DND-41 (cell line): ENCODE measurements at regions not wholly inside any gene's neighbourhood (a gene's known extent, or its start where the extent isn't known, plus 50 kb on each side); places are given as distances from the start of the nearest gene placed in this dataset.

ENCODE experiments used
- ATAC-seq: fragments of 200-7000 bp; cut with Tn5 transposase; 3 replicates; pipeline ENCODE4 v1.9.1; 2021; ENCODE audit warnings: low read depth; ENCODE audit not compliant: insufficient read depth
- DNase-seq: peaks from one replicate; pipeline ENCODE4 v3.0.0-alpha.2; 2020
- H2AFZ ChIP-seq: 2 replicates; pipeline ENCODE4 v1.6.0; 2012; ENCODE audit warnings: low read depth, low read length
- H3K27ac ChIP-seq: 2 replicates; pipeline ENCODE4 v1.5.1; 2012; ENCODE audit warnings: low read length, inconsistent platforms
- H3K27me3 ChIP-seq: fragments of 200-600 bp; sonication (generic); 2 replicates; pipeline ENCODE4 v1.6.0; 2012; ENCODE audit warnings: low read length, mild to moderate bottlenecking, inconsistent platforms; ENCODE audit not compliant: insufficient read depth, poor library complexity
- H3K36me3 ChIP-seq: 2 replicates; pipeline ENCODE4 v1.5.1; 2012; ENCODE audit warnings: low read length, inconsistent platforms; ENCODE audit not compliant: insufficient read depth
- H3K4me1 ChIP-seq: 2 replicates; pipeline ENCODE4 v1.5.1; 2012; ENCODE audit warnings: mild to moderate bottlenecking, low read length; ENCODE audit not compliant: insufficient read depth
- H3K4me2 ChIP-seq: 2 replicates; pipeline ENCODE4 v1.6.0; 2012; ENCODE audit warnings: mild to moderate bottlenecking, moderate library complexity, low read length, inconsistent platforms; ENCODE audit not compliant: insufficient read depth
- H3K4me3 ChIP-seq, 2 experiments: fragments of 200-600 bp in 1 of 2; shearing (Covaris generic) in 1 of 2; 2 replicates each; pipeline ENCODE4 v1.5.1; 2012 to 2016; ENCODE audit warnings: inconsistent platforms in 2 of 2, low read length in 2 of 2, mild to moderate bottlenecking in 2 of 2, low read depth in 1 of 2, moderate library complexity in 1 of 2
- H3K79me2 ChIP-seq: 2 replicates; pipeline ENCODE4 v1.6.0; 2012; ENCODE audit warnings: low read length, inconsistent platforms; ENCODE audit not compliant: insufficient read depth
- H3K9ac ChIP-seq: 2 replicates; pipeline ENCODE4 v1.6.0; 2012; ENCODE audit warnings: low read depth, mild to moderate bottlenecking, inconsistent platforms, low read length, moderate library complexity
- H3K9me3 ChIP-seq: 2 replicates; pipeline ENCODE4 v1.5.1; 2012; ENCODE audit warnings: low read length, moderate library complexity, mild to moderate bottlenecking, inconsistent platforms; ENCODE audit not compliant: insufficient read depth, severe bottlenecking
- H4K20me1 ChIP-seq: 2 replicates; pipeline ENCODE4 v1.6.0; 2012; ENCODE audit warnings: low read length; ENCODE audit not compliant: insufficient read depth
- EZH2 ChIP-seq: IDR thresholded peaks from 3 replicates; pipeline ENCODE4 v1.6.1; 2012; ENCODE audit warnings: borderline replicate concordance, low read depth, mild to moderate bottlenecking, moderate library complexity, low read length, inconsistent platforms; ENCODE audit not compliant: severe bottlenecking
- TF ChIP-seq, protein P1 (sequence below): IDR thresholded peaks from 2 replicates; pipeline ENCODE4 v1.5.1; 2012; ENCODE audit warnings: borderline replicate concordance, low read length, moderate library complexity, mild to moderate bottlenecking; ENCODE audit not compliant: poor library complexity, severe bottlenecking; ENCODE audit errors: extremely low read depth

DNA sequence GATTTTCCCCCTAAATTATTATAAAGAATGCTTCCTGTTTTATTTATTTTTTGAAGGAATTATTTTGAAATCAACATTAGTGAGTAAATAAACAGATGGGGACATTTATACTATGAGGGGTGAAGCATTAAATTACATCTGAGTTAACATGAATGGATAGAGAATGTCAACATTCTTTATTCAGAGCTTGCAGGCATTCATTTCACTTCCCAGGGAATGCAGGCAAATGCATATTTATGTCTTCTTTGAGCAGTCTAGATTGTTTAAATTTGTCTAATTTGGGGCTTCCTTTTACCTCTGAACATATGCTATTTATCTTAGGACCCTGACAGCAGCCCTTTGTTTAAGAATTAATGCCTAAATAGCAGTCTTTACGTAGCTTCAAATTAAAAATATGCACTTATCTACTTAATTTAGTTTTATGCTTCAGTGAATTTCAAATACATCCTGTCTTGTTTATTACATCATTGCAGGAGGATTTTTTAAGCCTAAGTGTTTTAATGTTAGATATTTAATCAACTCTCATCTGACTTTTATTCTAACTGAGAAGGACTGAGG lies 630.5 kb upstream of the LMCD1 start:
- ATAC-seq (no peak), DNase-seq (no peak)
- H2AFZ ChIP-seq, result no peak overlapping the region
- no peaks in the 10 kb centered on the region for H3K27me3 ChIP-seq
- H3K4me2 ChIP-seq, result no peak overlapping the region
- no peaks in the 10 kb centered on the region for H3K9me3 ChIP-seq
- H3K27ac ChIP-seq, result no peak overlapping the region
- no peak overlapping the region for H3K4me3 ChIP-seq
- H3K4me1 ChIP-seq, result no peaks in the 10 kb centered on the region
- no peak overlapping the region for H3K9ac ChIP-seq
- no peak for TF ChIP-seq EZH2
- TF ChIP-seq, protein P1, sequence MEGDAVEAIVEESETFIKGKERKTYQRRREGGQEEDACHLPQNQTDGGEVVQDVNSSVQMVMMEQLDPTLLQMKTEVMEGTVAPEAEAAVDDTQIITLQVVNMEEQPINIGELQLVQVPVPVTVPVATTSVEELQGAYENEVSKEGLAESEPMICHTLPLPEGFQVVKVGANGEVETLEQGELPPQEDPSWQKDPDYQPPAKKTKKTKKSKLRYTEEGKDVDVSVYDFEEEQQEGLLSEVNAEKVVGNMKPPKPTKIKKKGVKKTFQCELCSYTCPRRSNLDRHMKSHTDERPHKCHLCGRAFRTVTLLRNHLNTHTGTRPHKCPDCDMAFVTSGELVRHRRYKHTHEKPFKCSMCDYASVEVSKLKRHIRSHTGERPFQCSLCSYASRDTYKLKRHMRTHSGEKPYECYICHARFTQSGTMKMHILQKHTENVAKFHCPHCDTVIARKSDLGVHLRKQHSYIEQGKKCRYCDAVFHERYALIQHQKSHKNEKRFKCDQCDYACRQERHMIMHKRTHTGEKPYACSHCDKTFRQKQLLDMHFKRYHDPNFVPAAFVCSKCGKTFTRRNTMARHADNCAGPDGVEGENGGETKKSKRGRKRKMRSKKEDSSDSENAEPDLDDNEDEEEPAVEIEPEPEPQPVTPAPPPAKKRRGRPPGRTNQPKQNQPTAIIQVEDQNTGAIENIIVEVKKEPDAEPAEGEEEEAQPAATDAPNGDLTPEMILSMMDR, result no peak
- H4K20me1 ChIP-seq, result no peaks in the 10 kb centered on the region
- H3K79me2 ChIP-seq, result no peaks in the 10 kb centered on the region
- no peaks in the 10 kb centered on the region for H3K36me3 ChIP-seq

GRCh38 chr3:7874116-7874515 lies 627.5 kb upstream of the LMCD1 start:
- ATAC-seq (no peak), DNase-seq (no peak)
- Histone ChIP-seq H3K4me2 (no peak overlapping the region), H3K27me3 (no peaks in the 10 kb centered on the region), H3K4me3 (no peak overlapping the region), H3K27ac (no peak overlapping the region), H3K36me3 (no peaks in the 10 kb centered on the region), H3K9me3 (no peaks in the 10 kb centered on the region), H3K4me1 (peaks cover 15% of the 10 kb centered on the region), H2AFZ (no peak overlapping the region), H4K20me1 (no peaks in the 10 kb centered on the region), H3K79me2 (no peaks in the 10 kb centered on the region), H3K9ac (no peak overlapping the region)
- TF ChIP-seq, protein P1, result no peak

DNA sequence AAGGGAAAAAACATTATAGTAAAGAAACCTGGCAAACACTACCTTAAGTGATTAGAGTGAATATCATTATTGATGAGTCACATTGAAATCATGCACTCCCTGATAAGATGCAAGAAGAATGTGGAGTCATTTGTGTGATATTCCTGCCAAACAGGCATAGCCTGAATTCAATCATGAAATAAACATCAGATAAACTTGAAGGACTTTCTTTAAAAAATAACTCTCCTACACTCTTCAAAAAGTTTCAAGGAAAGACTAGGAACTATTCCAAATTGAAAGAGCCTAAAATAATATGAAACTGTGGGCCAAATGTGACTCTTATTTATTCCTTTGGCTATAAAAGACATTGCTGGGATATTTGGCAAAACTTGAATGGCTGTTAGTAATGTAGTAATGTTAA lies 625.7 kb upstream of the LMCD1 start:
- no peak overlapping the region for H2AFZ ChIP-seq
- no peaks in the 10 kb centered on the region for H3K36me3 ChIP-seq
- no peak overlapping the region for H3K9ac ChIP-seq
- H3K79me2 ChIP-seq, result no peaks in the 10 kb centered on the region
- peaks cover 15% of the 10 kb centered on the region for H3K4me1 ChIP-seq
- ATAC-seq (no peak), DNase-seq (no peak)
- H4K20me1 ChIP-seq, result no peaks in the 10 kb centered on the region
- no peak overlapping the region for H3K4me3 ChIP-seq
- H3K4me2 ChIP-seq, result no peak overlapping the region
- H3K9me3 ChIP-seq, result no peaks in the 10 kb centered on the region
- H3K27ac ChIP-seq, result no peak overlapping the region
- H3K27me3 ChIP-seq, result no peaks in the 10 kb centered on the region
- no peak for TF ChIP-seq EZH2
- TF ChIP-seq, protein P1, result no peak

- no peak for TF ChIP-seq EZH2
- TF ChIP-seq, protein P1, result no peak
- H3K36me3 ChIP-seq, result no peaks in the 10 kb centered on the region
- no peaks in the 10 kb centered on the region for H4K20me1 ChIP-seq
- H2AFZ ChIP-seq, result no peak overlapping the region
- H3K79me2 ChIP-seq, result no peaks in the 10 kb centered on the region
- DNase-seq, result peak; percentile 66
- H3K9ac ChIP-seq, result no peak overlapping the region
- no peaks in the 10 kb centered on the region for H3K9me3 ChIP-seq
- peak overlapping the region; percentile 25; the same call in 1 of the 2 replicates for H3K4me2 ChIP-seq
- peak; percentile 97 for ATAC-seq
- H3K4me1 ChIP-seq, result peaks cover 15% of the 10 kb centered on the region
- H3K27ac ChIP-seq, result no peak overlapping the region
- H3K4me3 ChIP-seq, result no peak overlapping the region
- peaks cover under 1% of the 10 kb centered on the region for H3K27me3 ChIP-seq
Observed at GRCh38 chr3:7876741-7877297, 624.8 kb upstream of the LMCD1 start.
